ENCODE measurements at regions not wholly inside any gene's neighbourhood (a gene's known extent, or its start where the extent isn't known, plus 50 kb on each side); places are given as distances from the start of the nearest gene placed in this dataset.

GRCh38 chr5:124860291-124860655 is 113.8 kb upstream of the ZNF608 start:
- CTCF ChIA-PET, result no interaction called here
- intact Hi-C loops (cut with micrococcal nuclease), result no loop called here
- no peak for ATAC-seq
- no peak overlapping the region for H3K4me2 ChIP-seq (ENCODE audit: low read length)
- H3K9me2 ChIP-seq (replicated peaks; ENCODE audit: low read length), result no peaks in the 10 kb centered on the region
- TF ChIP-seq EZH2phosphoT487 (IDR thresholded peaks at IDR 0.05; ENCODE audit: borderline replicate concordance, low read length), result no peak
- TF ChIP-seq EZH2 (IDR thresholded peaks at IDR 0.05; ENCODE audit: low read length, unreplicated experiment), result no peak
- TF ChIP-seq, protein P1, sequence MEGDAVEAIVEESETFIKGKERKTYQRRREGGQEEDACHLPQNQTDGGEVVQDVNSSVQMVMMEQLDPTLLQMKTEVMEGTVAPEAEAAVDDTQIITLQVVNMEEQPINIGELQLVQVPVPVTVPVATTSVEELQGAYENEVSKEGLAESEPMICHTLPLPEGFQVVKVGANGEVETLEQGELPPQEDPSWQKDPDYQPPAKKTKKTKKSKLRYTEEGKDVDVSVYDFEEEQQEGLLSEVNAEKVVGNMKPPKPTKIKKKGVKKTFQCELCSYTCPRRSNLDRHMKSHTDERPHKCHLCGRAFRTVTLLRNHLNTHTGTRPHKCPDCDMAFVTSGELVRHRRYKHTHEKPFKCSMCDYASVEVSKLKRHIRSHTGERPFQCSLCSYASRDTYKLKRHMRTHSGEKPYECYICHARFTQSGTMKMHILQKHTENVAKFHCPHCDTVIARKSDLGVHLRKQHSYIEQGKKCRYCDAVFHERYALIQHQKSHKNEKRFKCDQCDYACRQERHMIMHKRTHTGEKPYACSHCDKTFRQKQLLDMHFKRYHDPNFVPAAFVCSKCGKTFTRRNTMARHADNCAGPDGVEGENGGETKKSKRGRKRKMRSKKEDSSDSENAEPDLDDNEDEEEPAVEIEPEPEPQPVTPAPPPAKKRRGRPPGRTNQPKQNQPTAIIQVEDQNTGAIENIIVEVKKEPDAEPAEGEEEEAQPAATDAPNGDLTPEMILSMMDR (conservative IDR thresholded peaks at IDR 0.05; ENCODE audit: low read depth, low read length), result no peak
- no peaks in the 10 kb centered on the region for H3K27me3 ChIP-seq (ENCODE audit: low read length)
- no peaks in the 10 kb centered on the region for H3K9me3 ChIP-seq (ENCODE audit: low read length)
- peak; percentile 10 for DNase-seq
- no peaks in the 10 kb centered on the region for H3F3A ChIP-seq (ENCODE audit: low read length, unreplicated experiment)
- BruUV-seq (replicated peaks), result no TSS peak
- H3K27ac ChIP-seq (ENCODE audit: low read length), result no peak overlapping the region
- POLR2A ChIA-PET (ENCODE audit: unreplicated experiment), result no interaction called here
- no peaks in the 10 kb centered on the region for H3K36me3 ChIP-seq (ENCODE audit: low read depth, low read length)
- H3K79me2 ChIP-seq (ENCODE audit: low read length), result no peaks in the 10 kb centered on the region
- H3K4me3 ChIP-seq (ENCODE audit: low read length), result no peak overlapping the region
- H3K9ac ChIP-seq (ENCODE audit: low read length), result no peak overlapping the region
- H3K4me1 ChIP-seq (ENCODE audit: insufficient read depth, low read length), result no peaks in the 10 kb centered on the region
- no peaks in the 10 kb centered on the region for H4K20me1 ChIP-seq (ENCODE audit: low read length)
- no peak overlapping the region for H2AFZ ChIP-seq (ENCODE audit: low read length)

GRCh38 chr5:124865066-124865465 is 118.6 kb upstream of the ZNF608 start:
- no peak overlapping the region for H2AFZ ChIP-seq (ENCODE audit: low read length)
- no peaks in the 10 kb centered on the region for H3K79me2 ChIP-seq (ENCODE audit: low read length)
- CTCF ChIA-PET, result no interaction called here
- no TSS peak for BruUV-seq (replicated peaks)
- no peak overlapping the region for H3K27ac ChIP-seq (ENCODE audit: low read length)
- H3K9me2 ChIP-seq (replicated peaks; ENCODE audit: low read length), result no peaks in the 10 kb centered on the region
- POLR2A ChIA-PET (ENCODE audit: unreplicated experiment), result no interaction called here
- intact Hi-C loops (cut with micrococcal nuclease), result no loop called here
- H3K36me3 ChIP-seq (ENCODE audit: low read depth, low read length), result no peaks in the 10 kb centered on the region
- H4K20me1 ChIP-seq (ENCODE audit: low read length), result no peaks in the 10 kb centered on the region
- TF ChIP-seq EZH2 (IDR thresholded peaks at IDR 0.05; ENCODE audit: low read length, unreplicated experiment) (no peak), EZH2phosphoT487 (IDR thresholded peaks at IDR 0.05; ENCODE audit: borderline replicate concordance, low read length) (no peak)
- TF ChIP-seq, protein P1 (conservative IDR thresholded peaks at IDR 0.05; ENCODE audit: low read depth, low read length), result no peak
- DNase-seq (no peak), ATAC-seq (no peak)
- H3F3A ChIP-seq (ENCODE audit: low read length, unreplicated experiment), result no peaks in the 10 kb centered on the region
- H3K4me2 ChIP-seq (ENCODE audit: low read length), result no peak overlapping the region
- no peak overlapping the region for H3K4me3 ChIP-seq (ENCODE audit: low read length)
- no peak overlapping the region for H3K9ac ChIP-seq (ENCODE audit: low read length)
- H3K27me3 ChIP-seq (ENCODE audit: low read length), result no peaks in the 10 kb centered on the region
- H3K4me1 ChIP-seq (ENCODE audit: insufficient read depth, low read length), result no peaks in the 10 kb centered on the region
- no peaks in the 10 kb centered on the region for H3K9me3 ChIP-seq (ENCODE audit: low read length)

GRCh38 chr5:124865603-124866354 is 119.3 kb upstream of the ZNF608 start:
- ATAC-seq, result no peak
- POLR2A ChIA-PET (ENCODE audit: unreplicated experiment), result no interaction called here
- TF ChIP-seq EZH2phosphoT487 (IDR thresholded peaks at IDR 0.05; ENCODE audit: borderline replicate concordance, low read length) (no peak), EZH2 (IDR thresholded peaks at IDR 0.05; ENCODE audit: low read length, unreplicated experiment) (no peak)
- TF ChIP-seq, protein P1 (conservative IDR thresholded peaks at IDR 0.05; ENCODE audit: low read depth, low read length), result no peak
- H3K27ac ChIP-seq (ENCODE audit: low read length), result no peak overlapping the region
- no peaks in the 10 kb centered on the region for H3K9me2 ChIP-seq (replicated peaks; ENCODE audit: low read length)
- no peaks in the 10 kb centered on the region for H3K9me3 ChIP-seq (ENCODE audit: low read length)
- no peak overlapping the region for H3K4me2 ChIP-seq (ENCODE audit: low read length)
- BruUV-seq (replicated peaks), result no TSS peak
- H3K9ac ChIP-seq (ENCODE audit: low read length), result no peak overlapping the region
- H2AFZ ChIP-seq (ENCODE audit: low read length), result no peak overlapping the region
- no peak overlapping the region for H3K4me3 ChIP-seq (ENCODE audit: low read length)
- CTCF ChIA-PET, result no interaction called here
- H3F3A ChIP-seq (ENCODE audit: low read length, unreplicated experiment), result no peaks in the 10 kb centered on the region
- H3K4me1 ChIP-seq (ENCODE audit: insufficient read depth, low read length), result no peaks in the 10 kb centered on the region
- H3K27me3 ChIP-seq (ENCODE audit: low read length), result no peaks in the 10 kb centered on the region
- intact Hi-C loops (cut with micrococcal nuclease), result no loop called here
- no peaks in the 10 kb centered on the region for H3K36me3 ChIP-seq (ENCODE audit: low read depth, low read length)
- DNase-seq, result no peak
- no peaks in the 10 kb centered on the region for H3K79me2 ChIP-seq (ENCODE audit: low read length)
- no peaks in the 10 kb centered on the region for H4K20me1 ChIP-seq (ENCODE audit: low read length)
